K562 (cell line): ENCODE measurements at regions not wholly inside any gene's neighbourhood (a gene's known extent, or its start where the extent isn't known, plus 50 kb on each side); places are given as distances from the start of the nearest gene placed in this dataset.

ENCODE experiments used
- ATAC-seq: fragments of 200-7000 bp; cut with Tn5 transposase; 3 replicates; pipeline ENCODE4 v1.9.1; 2020; ENCODE audit warnings: moderate library complexity
- BruUV-seq: library from RNA; stranded (reverse); fragments of 400-500 nt; replicated peaks from 2 replicates; lab custom pipeline; 2021; lab: Mats Ljungman, UMichigan
- CTCF ChIA-PET: fragments of 300-600 bp; formaldehyde crosslinking; extraction: SDS; loops from one replicate; lab custom pipeline; 2021; ENCODE audit warnings: low intra/inter-chr PET ratio; lab: Yijun Ruan, JAX
- POLR2A ChIA-PET: fragments of 300-600, 350-650 bp; sonication (Branson Sonifier 250); formaldehyde crosslinking; extraction: SDS; loops from one replicate; lab custom pipeline; 2021; ENCODE audit warnings: antibody characterized with exemption, inconsistent platforms; lab: Yijun Ruan, JAX
- DNase-seq, 4 experiments: peaks; one replicate each; pipeline versions ENCODE4 v3.0.0 to v3.0.0-alpha.2; 2011 to 2018; ENCODE audit warnings: low spot score in 3 of 4, mixed read lengths in 3 of 4; ENCODE audit errors: extremely low read depth in 1 of 4
- FAIRE-seq: peaks from 2 replicates; lab custom pipeline; 2011; peaks lifted over from hg19 to GRCh38; lab: Jason Lieb, UNC
- H2AFZ ChIP-seq: 2 replicates; pipeline ENCODE4 v1.6.0; 2011; ENCODE audit warnings: low read depth, low read length, control low read depth, inconsistent platforms
- H3K27ac ChIP-seq: fragments of 200-600 bp; 3 replicates; pipeline ENCODE4 v1.8.0; 2011; ENCODE audit warnings: low read depth, mild to moderate bottlenecking, control low read depth, inconsistent platforms, low read length, moderate library complexity, mixed read lengths; ENCODE audit errors: extremely low read depth
- H3K27me3 ChIP-seq, 2 experiments: fragments of 300-600 bp in 1 of 2; 2 replicates in 1 of 2; 3 replicates in 1 of 2; pipeline versions ENCODE4 v1.6.0 to v1.8.0; 2011; ENCODE audit warnings: inconsistent platforms in 2 of 2, low read length in 2 of 2, mild to moderate bottlenecking in 1 of 2, mixed read lengths in 1 of 2, moderate library complexity in 1 of 2; ENCODE audit not compliant: control insufficient read depth in 2 of 2, insufficient read depth in 2 of 2
- H3K36me3 ChIP-seq: fragments of 300-600 bp; 3 replicates; pipeline ENCODE4 v1.8.0; 2011; ENCODE audit warnings: mild to moderate bottlenecking, low read length, inconsistent platforms; ENCODE audit not compliant: control insufficient read depth, insufficient read depth
- H3K4me1 ChIP-seq, 2 experiments: fragments of 200-600 bp in 1 of 2; replicated peaks in 1 of 2; 2 replicates in 1 of 2; 3 replicates in 1 of 2; pipeline versions ENCODE4 v1.5.1 to v1.8.0; 2011; ENCODE audit warnings: inconsistent platforms in 2 of 2, low read length in 2 of 2, mild to moderate bottlenecking in 1 of 2, mixed read lengths in 1 of 2, moderate library complexity in 1 of 2; ENCODE audit not compliant: control insufficient read depth in 2 of 2, insufficient read depth in 2 of 2
- H3K4me2 ChIP-seq: 2 replicates; pipeline ENCODE4 v1.6.1; 2011; ENCODE audit warnings: low read length, control low read depth, inconsistent platforms, mixed read lengths; ENCODE audit not compliant: insufficient read depth
- H3K4me3 ChIP-seq: fragments of 200-600 bp; sonication (generic), shearing (Covaris generic); 2 replicates; pipeline ENCODE4 v1.5.1; 2016; ENCODE audit warnings: control low read depth, inconsistent platforms
- H3K79me2 ChIP-seq: fragments of 200-600 bp; 3 replicates; pipeline ENCODE4 v1.8.0; 2011; ENCODE audit warnings: low read length, inconsistent platforms; ENCODE audit not compliant: control insufficient read depth, insufficient read depth
- H3K9ac ChIP-seq, 2 experiments: 2 replicates each; pipeline versions ENCODE4 v1.6.0 to v1.6.1; 2011; ENCODE audit warnings: low read depth in 2 of 2, low read length in 2 of 2, control low read depth in 1 of 2, inconsistent platforms in 1 of 2, mild to moderate bottlenecking in 1 of 2, mixed read lengths in 1 of 2; ENCODE audit not compliant: insufficient read depth in 1 of 2
- H3K9me1 ChIP-seq: one replicate; pipeline ENCODE4 v1.6.0; 2011; ENCODE audit warnings: inconsistent platforms, mild to moderate bottlenecking, low read length, moderate library complexity; ENCODE audit not compliant: control insufficient read depth, insufficient read depth
- H3K9me3 ChIP-seq: replicated peaks from 2 replicates; pipeline ENCODE4 v1.5.1; 2011; ENCODE audit warnings: low read depth, low read length, inconsistent platforms; ENCODE audit not compliant: control insufficient read depth, insufficient read depth
- H4K20me1 ChIP-seq: replicated peaks from 2 replicates; pipeline ENCODE4 v1.6.1; 2011; ENCODE audit warnings: low read length, inconsistent platforms, mixed read lengths; ENCODE audit not compliant: control insufficient read depth, insufficient read depth
- FOXP4 ChIP-seq: sonication (generic); formaldehyde crosslinking; IDR thresholded peaks from 2 replicates; pipeline ENCODE4 v1.8.0; 2022; ENCODE audit warnings: mild to moderate bottlenecking, missing genetic modification reagents, borderline replicate concordance
- MXD1 ChIP-seq: fragments of 250-450 bp; sonication (Bioruptor Pico); IDR thresholded peaks from 2 replicates; pipeline ENCODE4 v1.8.0; 2021; ENCODE audit warnings: borderline replicate concordance, mild to moderate bottlenecking, moderate library complexity; ENCODE audit not compliant: poor library complexity, severe bottlenecking
- RBM14 ChIP-seq: fragments of 200-400 bp; formaldehyde crosslinking; IDR thresholded peaks from 2 replicates; pipeline ENCODE4 v1.6.1; 2018; ENCODE audit warnings: low read depth, mild to moderate bottlenecking, low read length, moderate library complexity, borderline replicate concordance; ENCODE audit not compliant: insufficient read depth
- SMARCC2 ChIP-seq: fragments of 450-650 bp; IDR thresholded peaks from 2 replicates; pipeline ENCODE4 v1.6.1; 2017; ENCODE audit warnings: antibody characterized with exemption, moderate library complexity, mild to moderate bottlenecking, low read depth
- WGBS: fragments of 100-300 bp; shearing (Covaris generic); methylation state at CpG from one replicate; pipeline ENCODE4 v1.1.6; 2016; ENCODE audit warnings: low coverage, mixed read lengths; ENCODE audit not compliant: insufficient coverage; ENCODE audit errors: missing lambda C conversion rate; 5-methylcytosine and 5-hydroxymethylcytosine counted together
- in situ Hi-C: fragments of 300-500 bp; cut with MboI; formaldehyde crosslinking; loops from 4 replicates; pipeline ENCODE4 v1.15.0; 2018; ENCODE audit warnings: inconsistent platforms, mixed read lengths
- intact Hi-C: fragments of 100-400 bp; cut with micrococcal nuclease; formaldehyde crosslinking; loops from 2 replicates; pipeline ENCODE4 v1.14.2; 2022

GRCh38 chr4:54818481-54818880 lies 160.7 kb downstream of the KIT start:
- ChIA-PET POLR2A (interaction anchor here (0.7 to 0.8 kb wide), 2 partner anchors 26 to 42 kb away, joined by 3 read pairs; no protein-coding TSS in a partner anchor), CTCF (no interaction called here)
- FAIRE-seq (no peak), DNase-seq (no peak), ATAC-seq (no peak)
- H3K79me2 ChIP-seq, result no peaks in the 10 kb centered on the region
- no peak overlapping the region for H3K9ac ChIP-seq
- H3K9me1 ChIP-seq, result no peaks in the 10 kb centered on the region
- H3K27ac ChIP-seq, result no peak overlapping the region
- H3K9me3 ChIP-seq, result no peaks in the 10 kb centered on the region
- no peaks in the 10 kb centered on the region for H3K36me3 ChIP-seq
- no peak overlapping the region for H3K4me3 ChIP-seq
- H3K27me3 ChIP-seq, result no peaks in the 10 kb centered on the region; a peak in 1 of 5 replicates
- no peak overlapping the region for H2AFZ ChIP-seq
- in situ Hi-C loops, result no loop called here
- H3K4me2 ChIP-seq, result no peak overlapping the region
- intact Hi-C loops, result no loop called here
- H3K4me1 ChIP-seq, result no peaks in the 10 kb centered on the region
- TF ChIP-seq SMARCC2 (no peak), RBM14 (no peak)
- no TSS peak for BruUV-seq
- WGBS, result 0% methylated on average over 5 of the region's 5 CpGs
- H4K20me1 ChIP-seq, result no peaks in the 10 kb centered on the region

- Histone ChIP-seq H3K9ac (no peak overlapping the region), H4K20me1 (no peaks in the 10 kb centered on the region), H3K36me3 (no peaks in the 10 kb centered on the region), H3K4me2 (no peak overlapping the region), H3K27ac (no peak overlapping the region), H3K4me3 (no peak overlapping the region), H3K9me3 (no peaks in the 10 kb centered on the region), H3K79me2 (no peaks in the 10 kb centered on the region), H2AFZ (no peak overlapping the region), H3K27me3 (no peaks in the 10 kb centered on the region; a peak in 1 of 5 replicates), H3K9me1 (no peaks in the 10 kb centered on the region), H3K4me1 (no peaks in the 10 kb centered on the region)
- ChIA-PET POLR2A (interaction anchor here (0.6 kb wide), 1 partner anchor 1249 kb away, joined by 3 read pairs; no protein-coding TSS in a partner anchor), CTCF (no interaction called here)
- intact Hi-C loops, result no loop called here
- in situ Hi-C loops, result no loop called here
- ATAC-seq, result no peak
- no peak for FAIRE-seq
- no peak for DNase-seq
- no TSS peak for BruUV-seq
- WGBS, result 0% methylated on average over 7 of the region's 7 CpGs
- TF ChIP-seq MXD1 (no peak), FOXP4 (CRISPR knock-in tag) (no peak)
These were observed 155.9 kb downstream of the KIT start for GRCh38 chr4:54813674-54814073.
